ENCODE measurements at regions not wholly inside any gene's neighbourhood (a gene's known extent, or its start where the extent isn't known, plus 50 kb on each side); places are given as distances from the start of the nearest gene placed in this dataset.
"Not testable (repeated sequence)": the region's sequence is repeated elsewhere in the genome, so short reads cannot be mapped to it uniquely, and the experiment has no call there.

GRCh38 chr4:71841336-71841735 is 57.5 kb upstream of the GC start:
- no peak for DNase-seq (ENCODE audit: low read depth)

DNA sequence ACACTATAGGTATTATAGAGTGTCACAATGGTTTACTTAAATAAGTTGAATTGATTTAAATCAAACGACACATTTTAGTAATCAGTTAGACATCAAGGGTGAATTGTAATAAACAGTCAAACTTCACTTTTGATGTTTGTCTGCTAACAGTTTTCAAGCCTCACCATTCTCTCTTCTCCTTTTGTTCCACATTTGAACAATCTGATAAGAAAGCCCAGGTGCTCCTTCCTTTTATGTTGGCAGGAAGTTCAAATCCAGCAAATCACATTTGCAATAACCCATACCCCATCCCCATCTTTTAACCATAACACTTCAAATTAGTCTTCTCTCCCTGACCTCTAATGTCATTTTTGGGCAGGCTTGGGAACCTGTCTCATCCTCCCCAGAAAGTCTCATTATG is 63.4 kb upstream of the GC start:
- no peak for DNase-seq (ENCODE audit: low read depth)

GRCh38 chr4:71855944-71856343 is 72.1 kb upstream of the GC start:
- no peak for DNase-seq (ENCODE audit: low read depth)

DNA sequence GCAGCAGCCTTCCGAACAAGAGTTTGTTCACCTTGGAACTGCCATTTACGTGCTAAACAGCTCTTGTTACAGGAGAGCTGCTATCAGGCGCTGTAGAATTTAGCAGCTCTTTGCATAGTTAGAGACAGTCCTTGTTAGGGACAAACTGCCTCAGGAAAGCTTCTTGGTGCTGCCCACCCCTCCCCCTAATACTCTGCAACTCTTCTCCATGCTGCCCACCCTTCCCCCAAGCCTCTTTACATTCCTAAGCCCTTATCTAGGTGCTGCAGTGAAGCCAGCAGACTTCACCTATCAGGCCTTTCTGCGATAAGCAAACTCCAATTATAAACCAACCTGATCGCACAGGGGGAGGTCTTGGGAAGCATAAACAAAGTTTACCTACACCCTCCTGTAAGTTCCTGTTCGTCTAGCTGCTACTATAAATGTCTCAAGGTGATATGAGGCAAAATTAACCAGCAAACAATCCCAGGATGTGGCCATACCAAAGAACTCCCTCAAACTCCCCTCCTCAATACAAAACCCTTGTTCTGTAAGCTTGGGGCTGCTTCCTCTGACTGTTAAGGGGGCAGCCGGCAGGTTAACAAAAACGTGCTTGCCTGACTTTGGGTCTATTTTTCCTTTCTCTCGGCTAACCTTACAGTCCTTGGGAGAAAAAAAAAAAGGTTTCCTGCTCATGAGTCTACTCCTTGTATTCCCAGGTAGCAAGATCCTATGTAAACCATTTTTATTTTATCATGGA is 74.0 kb upstream of the GC start:
- DNase-seq (ENCODE audit: low read depth), result no peak

GRCh38 chr4:71860643-71861042 is 76.8 kb upstream of the GC start:
- no peak for DNase-seq (ENCODE audit: low read depth)

- DNase-seq (ENCODE audit: low read depth), result no peak
Observed at GRCh38 chr4:71862315-71862714, 78.4 kb upstream of the GC start.

- no peak for DNase-seq (ENCODE audit: low read depth)
Observed at GRCh38 chr4:71863457-71863856, 79.6 kb upstream of the GC start.

GRCh38 chr4:71864380-71864779 is 80.5 kb upstream of the GC start:
- DNase-seq (ENCODE audit: low read depth), result no peak

GRCh38 chr4:71866212-71866885 is 82.5 kb upstream of the GC start:
- DNase-seq (ENCODE audit: low read depth), result no peak

- DNase-seq (ENCODE audit: low read depth), result no peak
Observed at GRCh38 chr4:71867598-71867997, 83.7 kb upstream of the GC start.

GRCh38 chr4:71870456-71870855 is 86.6 kb upstream of the GC start:
- no peak for DNase-seq (ENCODE audit: low read depth)

GRCh38 chr4:71872221-71872620 is 88.3 kb upstream of the GC start:
- no peak for DNase-seq (ENCODE audit: low read depth)

DNA sequence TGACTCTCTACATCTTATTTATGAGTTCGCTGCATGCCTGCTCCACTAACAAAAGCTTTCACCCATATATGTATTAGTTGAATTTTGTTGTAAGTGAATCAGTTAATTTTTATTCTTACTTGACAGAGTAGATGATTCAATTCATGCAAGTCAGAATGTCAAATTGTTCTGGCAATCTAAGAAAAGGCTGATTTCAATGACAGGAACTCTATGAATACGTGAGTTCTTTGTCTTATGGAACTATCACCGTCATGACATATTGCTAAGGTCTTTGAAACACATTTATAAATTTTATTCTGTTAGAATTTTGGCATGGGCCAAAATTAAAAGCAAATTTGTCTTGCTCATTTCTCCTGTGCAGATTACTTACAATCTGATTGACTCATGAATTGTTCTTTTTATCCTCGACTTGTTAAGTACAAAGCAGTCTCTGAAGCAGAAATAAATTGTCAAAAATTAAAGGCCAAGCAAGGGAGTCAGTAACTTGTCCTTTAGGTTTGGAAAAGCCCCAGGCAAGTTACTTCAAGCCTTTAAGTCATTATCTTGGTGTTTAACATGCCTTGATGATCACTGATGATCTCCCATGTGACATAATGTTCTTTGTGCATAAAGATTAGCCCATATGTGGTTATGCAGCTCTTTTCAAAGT is 89.0 kb upstream of the GC start:
- DNase-seq (ENCODE audit: low read depth), result no peak

DNA sequence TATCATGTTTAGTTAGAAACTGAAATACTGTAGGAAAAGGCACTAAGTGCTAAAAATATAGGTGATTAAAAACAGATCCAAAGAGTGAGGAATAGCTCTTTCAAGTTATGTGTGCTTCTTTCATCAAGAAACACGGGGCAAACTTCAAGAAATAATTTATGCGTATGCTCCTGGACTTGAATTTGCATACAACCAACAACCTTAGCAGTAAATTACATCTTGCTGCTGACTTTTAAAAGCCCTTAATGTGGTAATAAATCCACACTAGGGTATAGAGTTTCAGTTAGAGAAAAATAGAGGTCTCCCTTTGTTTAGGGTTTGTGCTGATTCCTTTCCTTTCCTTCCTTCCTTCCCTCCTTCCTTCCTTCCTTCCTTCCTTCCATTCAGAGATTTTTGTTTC is 94.5 kb upstream of the GC start:
- no peak for DNase-seq (ENCODE audit: low read depth)

GRCh38 chr4:71882113-71882841 is 98.4 kb upstream of the GC start:
- DNase-seq (ENCODE audit: low read depth), result no peak

DNA sequence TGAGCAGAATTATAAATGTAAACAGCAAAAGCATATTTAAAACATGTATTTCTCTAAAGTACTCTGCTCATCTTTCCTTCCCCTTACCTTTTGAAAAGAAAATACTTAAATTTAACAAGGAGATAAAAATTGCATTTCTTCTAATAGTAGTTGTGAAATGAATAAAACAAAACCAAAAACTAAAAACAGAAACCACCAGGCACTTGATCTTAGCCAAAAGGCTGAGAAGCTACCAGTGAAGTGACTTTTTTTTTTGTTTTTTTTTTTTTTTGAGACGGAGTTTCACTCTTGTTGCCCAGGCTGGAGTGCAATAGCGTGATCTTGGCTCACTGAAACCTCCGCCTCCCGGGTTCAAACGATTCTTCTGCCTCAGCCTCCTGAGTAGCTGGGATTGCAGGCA is 116.5 kb upstream of the GC start:
- not testable (repeated sequence) for DNase-seq (ENCODE audit: low read depth)

GRCh38 chr4:71905594-71905993 is 121.7 kb upstream of the GC start:
- not testable (repeated sequence) for DNase-seq (ENCODE audit: low read depth)

DNA sequence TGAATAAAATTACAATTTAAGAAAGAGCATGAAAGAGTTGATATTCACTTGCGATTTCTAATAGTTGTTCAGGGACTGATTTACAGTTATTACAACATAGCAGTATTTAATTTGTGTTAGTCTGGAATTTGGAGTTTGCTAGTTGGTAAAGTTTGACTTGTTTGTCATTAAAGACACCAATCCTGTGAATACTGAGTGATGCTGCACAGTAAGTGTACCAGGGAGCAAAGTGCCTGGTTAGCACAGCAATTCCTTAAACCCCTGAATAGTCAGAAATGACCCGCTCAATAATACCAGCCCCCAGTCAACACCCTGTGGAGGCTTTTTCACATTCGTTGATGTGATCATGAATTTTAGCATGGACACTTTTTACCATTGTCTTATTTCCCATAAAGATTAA is 122.2 kb upstream of the GC start:
- DNase-seq (ENCODE audit: low read depth), result no peak

DNA sequence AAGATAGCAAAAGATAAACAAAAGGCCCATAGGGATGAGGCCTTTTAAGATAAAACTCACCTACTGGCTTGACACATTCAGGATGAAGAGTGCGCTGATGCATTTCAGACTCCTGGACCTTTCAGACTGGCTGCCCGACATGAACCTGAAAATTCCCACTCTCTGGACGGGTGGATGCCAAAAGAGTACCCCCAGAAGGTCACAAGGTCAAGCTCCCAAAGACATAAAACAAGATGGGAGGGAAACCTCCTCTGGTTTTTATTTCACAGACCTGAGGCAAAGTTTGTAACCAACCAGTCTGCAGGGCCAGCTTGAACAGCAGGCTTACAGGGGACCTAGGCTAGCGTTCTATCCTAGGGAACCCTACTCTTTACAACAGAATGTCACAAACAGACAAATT is 123.2 kb upstream of the GC start:
- DNase-seq (ENCODE audit: low read depth), result no peak

DNA sequence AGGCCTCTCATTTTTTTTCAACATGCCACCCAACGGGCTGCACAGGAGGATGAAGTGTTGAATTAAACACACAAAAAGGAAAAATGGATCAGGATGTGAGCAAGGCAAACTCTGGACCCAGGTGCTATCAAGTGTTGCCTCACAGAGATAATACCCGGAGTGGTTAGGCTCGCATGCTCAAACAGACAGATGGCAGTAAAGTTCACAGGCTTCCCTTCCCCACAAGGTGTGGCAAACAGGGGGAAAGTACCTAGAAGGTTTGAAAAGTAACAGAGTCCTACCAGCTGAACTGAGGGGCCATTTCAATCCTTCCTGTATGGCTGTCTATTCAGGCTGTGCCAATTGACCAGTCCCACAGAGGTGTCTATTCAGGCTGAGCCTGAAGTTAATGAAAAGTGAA is 123.9 kb upstream of the GC start:
- no peak for DNase-seq (ENCODE audit: low read depth)

GRCh38 chr4:71913275-71913674 is 118.5 kb upstream of the NPFFR2 start:
- no peak for DNase-seq (ENCODE audit: low read depth)

DNA sequence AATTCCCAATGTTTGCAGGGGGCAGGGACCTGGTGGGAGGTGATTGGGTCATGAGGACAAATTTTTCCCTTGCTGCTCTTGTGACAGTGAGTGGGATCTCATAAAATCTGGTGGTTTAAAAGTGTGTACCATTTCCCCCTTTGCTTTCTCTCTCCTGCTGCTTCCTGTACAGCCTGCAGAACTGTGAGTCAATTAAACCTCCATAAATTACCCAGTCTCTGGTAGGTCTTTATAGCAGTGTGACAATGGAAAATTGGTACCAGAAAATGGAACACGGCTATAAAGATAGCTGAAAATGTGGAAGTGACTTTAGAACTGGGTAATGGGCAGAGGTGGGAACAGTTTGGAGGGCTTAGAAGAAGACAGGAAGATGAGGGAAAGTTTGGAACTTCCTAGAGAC is 108.7 kb upstream of the NPFFR2 start:
- no peak for DNase-seq (ENCODE audit: low read depth)

- DNase-seq (ENCODE audit: low read depth), result no peak
Observed at GRCh38 chr4:71930459-71930858, 101.3 kb upstream of the NPFFR2 start.

Measured in GM04504 (cell line).